D721Med (cell line): ENCODE measurements at regions not wholly inside any gene's neighbourhood (a gene's known extent, or its start where the extent isn't known, plus 50 kb on each side); places are given as distances from the start of the nearest gene placed in this dataset.

Experiments
- DNase-seq: peaks from one replicate; pipeline ENCODE4 v3.0.0; 2011; ENCODE audit warnings: low spot score; ENCODE audit not compliant: insufficient read length
- FAIRE-seq: peaks from 2 replicates; lab custom pipeline; 2011; peaks lifted over from hg19 to GRCh38; lab: Jason Lieb, UNC
- CTCF ChIP-seq: IDR thresholded peaks from 2 replicates; pipeline ENCODE4 v1.5.1; 2012; ENCODE audit warnings: mild to moderate bottlenecking, control low read depth; ENCODE audit not compliant: insufficient read depth; ENCODE audit errors: missing control alignments

- FAIRE-seq (no peak), DNase-seq (no peak)
- TF ChIP-seq CTCF: no peak
Observed at GRCh38 chr10:4498711-4499251, 327.2 kb upstream of the AKR1E2 start.

GRCh38 chr10:4494551-4494950 is 331.5 kb upstream of the AKR1E2 start:
- DNase-seq (no peak), FAIRE-seq (no peak)
- TF ChIP-seq CTCF: no peak

- no peak for FAIRE-seq
- no peak for TF ChIP-seq CTCF
- no peak for DNase-seq
Observed at GRCh38 chr10:4492202-4492601, 333.8 kb upstream of the AKR1E2 start.

- FAIRE-seq (no peak), DNase-seq (no peak)
- TF ChIP-seq CTCF: no peak
Observed at GRCh38 chr10:4488904-4489303, 337.1 kb upstream of the AKR1E2 start.

DNA sequence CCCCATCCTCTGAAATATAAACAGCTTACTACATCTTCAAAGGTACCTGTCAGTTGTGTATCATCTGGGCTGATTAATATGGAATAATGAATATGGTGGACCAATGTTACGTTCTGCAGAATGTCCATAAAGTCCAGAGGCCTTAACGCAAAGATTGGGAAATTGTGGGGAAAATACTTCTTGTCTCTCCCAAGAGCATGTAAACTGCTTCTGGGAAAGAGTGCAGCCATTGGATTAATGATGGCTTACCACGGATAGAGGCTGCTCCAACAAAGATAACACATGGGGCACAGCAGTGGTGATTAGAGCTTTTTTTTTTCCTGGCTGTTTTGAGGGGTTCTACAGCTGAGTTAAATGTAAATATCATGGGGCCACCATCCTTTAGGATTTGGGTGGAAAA is 340.4 kb upstream of the AKR1E2 start:
- no peak for FAIRE-seq
- no peak for TF ChIP-seq CTCF

DNA sequence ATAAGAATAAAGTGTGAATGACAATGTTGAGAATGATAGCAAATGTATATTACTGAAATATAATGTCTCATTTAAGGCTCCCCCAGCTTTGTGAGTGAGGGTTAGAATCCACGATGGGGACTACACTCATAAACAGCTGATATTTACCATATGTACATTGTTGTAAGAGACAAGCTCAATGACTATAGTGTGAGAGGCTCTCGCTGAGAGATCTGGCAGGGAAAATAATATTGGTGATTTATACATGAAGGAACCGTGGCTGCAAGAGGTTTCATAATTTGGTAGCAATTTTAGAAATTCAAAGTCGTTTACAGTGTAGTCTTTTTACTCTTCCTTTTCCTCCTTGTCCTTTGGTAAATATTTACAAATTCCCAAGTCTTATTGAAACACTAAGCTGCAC is 342.2 kb upstream of the AKR1E2 start:
- DNase-seq: no peak
- FAIRE-seq: no peak
- no peak for TF ChIP-seq CTCF

More for the DNA sequence above, 340.4 kb upstream of the AKR1E2 start:
- DNase-seq: no peak

- FAIRE-seq (no peak), DNase-seq (no peak)
- TF ChIP-seq CTCF: no peak
Observed at GRCh38 chr10:4482659-4483058, 343.3 kb upstream of the AKR1E2 start.
